SKM-1 (cell line): ENCODE measurements at regions not wholly inside any gene's neighbourhood (a gene's known extent, or its start where the extent isn't known, plus 50 kb on each side); places are given as distances from the start of the nearest gene placed in this dataset.
"Not testable (repeated sequence)": the region's sequence is repeated elsewhere in the genome, so short reads cannot be mapped to it uniquely, and the experiment has no call there.

ENCODE experiments used
- DNase-seq: peaks from one replicate; lab custom pipeline; 2025; ENCODE audit not compliant: unreplicated experiment; lab: John Stamatoyannopoulos, UW

GRCh38 chr10:80938903-80939302 lies 401.2 kb downstream of the SH2D4B start:
- DNase-seq = peak; percentile 42

- peak; percentile 48 for DNase-seq
Measured at GRCh38 chr10:80945264-80945880, 407.7 kb downstream of the SH2D4B start.

- no peak for DNase-seq
Measured at GRCh38 chr10:80946073-80946472, 408.4 kb downstream of the SH2D4B start.

GRCh38 chr10:80946957-80947726 lies 409.4 kb downstream of the SH2D4B start:
- no peak for DNase-seq

GRCh38 chr10:80949785-80950184 lies 412.1 kb downstream of the SH2D4B start:
- DNase-seq = no peak

GRCh38 chr10:80952436-80952835 lies 414.7 kb downstream of the SH2D4B start:
- DNase-seq = no peak

GRCh38 chr10:80957161-80957560 lies 419.5 kb downstream of the SH2D4B start:
- no peak for DNase-seq

GRCh38 chr10:80964179-80964578 lies 426.5 kb downstream of the SH2D4B start:
- no peak for DNase-seq

GRCh38 chr10:80964955-80965614 lies 427.4 kb downstream of the SH2D4B start:
- no peak for DNase-seq

- no peak for DNase-seq
Measured at GRCh38 chr10:80966326-80966986, 428.8 kb downstream of the SH2D4B start.

- not testable (repeated sequence) for DNase-seq
Measured at GRCh38 chr10:80967357-80967756, 429.7 kb downstream of the SH2D4B start.

GRCh38 chr10:80968903-80969302 lies 431.2 kb downstream of the SH2D4B start:
- DNase-seq = no peak

- DNase-seq = no peak
Measured at GRCh38 chr10:80971461-80971860, 433.8 kb downstream of the SH2D4B start.

- DNase-seq = no peak
Measured at GRCh38 chr10:80976658-80977057, 439.0 kb downstream of the SH2D4B start.

- no peak for DNase-seq
Measured at GRCh38 chr10:80985102-80985501, 447.4 kb downstream of the SH2D4B start.

- no peak for DNase-seq
Measured at GRCh38 chr10:80986596-80986995, 448.9 kb downstream of the SH2D4B start.

- no peak for DNase-seq
Measured at GRCh38 chr10:80988755-80989154, 451.1 kb downstream of the SH2D4B start.

GRCh38 chr10:80996615-80997193 lies 459.0 kb downstream of the SH2D4B start:
- no peak for DNase-seq

- DNase-seq = no peak
Measured at GRCh38 chr10:81000781-81001180, 463.1 kb downstream of the SH2D4B start.

- DNase-seq = no peak
Measured at GRCh38 chr10:81002382-81002781, 464.7 kb downstream of the SH2D4B start.

- no peak for DNase-seq
Measured at GRCh38 chr10:81007872-81008271, 470.2 kb downstream of the SH2D4B start.
